H7 (cell line): ENCODE measurements at regions not wholly inside any gene's neighbourhood (a gene's known extent, or its start where the extent isn't known, plus 50 kb on each side); places are given as distances from the start of the nearest gene placed in this dataset.

Source experiments
- DNase-seq: peaks from one replicate; pipeline ENCODE4 v3.0.0; 2012
- H3K27me3 ChIP-seq: 2 replicates; pipeline ENCODE4 v1.6.0; 2011; ENCODE audit warnings: mild to moderate bottlenecking, low read length; ENCODE audit not compliant: control insufficient read depth, insufficient read depth
- H3K36me3 ChIP-seq: replicated peaks from 2 replicates; pipeline ENCODE4 v1.5.1; 2011; ENCODE audit warnings: low read length; ENCODE audit not compliant: control insufficient read depth, insufficient read depth
- H3K4me3 ChIP-seq: 2 replicates; pipeline ENCODE4 v1.5.1; 2011; ENCODE audit warnings: low read depth, mild to moderate bottlenecking, control low read depth, low read length, moderate library complexity; ENCODE audit not compliant: insufficient read depth

DNA sequence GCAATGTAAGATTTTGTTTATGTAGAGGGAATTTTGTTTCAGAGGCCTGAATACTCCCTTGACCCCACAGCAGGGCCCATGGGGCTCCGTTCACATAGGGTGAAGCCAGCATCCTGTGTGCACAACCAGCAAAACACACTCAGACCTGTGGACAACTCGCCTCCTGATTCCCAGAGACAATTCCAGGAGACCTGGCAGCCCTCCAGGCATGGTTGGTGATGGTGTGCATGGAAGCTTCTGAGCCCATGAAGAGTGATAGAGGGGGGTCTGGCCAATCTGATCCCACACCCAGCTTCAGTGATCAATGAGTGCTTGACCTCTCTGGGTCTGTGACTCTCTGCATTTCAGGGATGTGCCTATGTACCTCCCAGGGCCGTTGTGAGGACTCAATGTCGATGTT is 91.0 kb upstream of the RAB6C start:
- DNase-seq: no peak
- no peaks in the 10 kb centered on the region for H3K36me3 ChIP-seq
- H3K27me3 ChIP-seq: no peaks in the 10 kb centered on the region

DNA sequence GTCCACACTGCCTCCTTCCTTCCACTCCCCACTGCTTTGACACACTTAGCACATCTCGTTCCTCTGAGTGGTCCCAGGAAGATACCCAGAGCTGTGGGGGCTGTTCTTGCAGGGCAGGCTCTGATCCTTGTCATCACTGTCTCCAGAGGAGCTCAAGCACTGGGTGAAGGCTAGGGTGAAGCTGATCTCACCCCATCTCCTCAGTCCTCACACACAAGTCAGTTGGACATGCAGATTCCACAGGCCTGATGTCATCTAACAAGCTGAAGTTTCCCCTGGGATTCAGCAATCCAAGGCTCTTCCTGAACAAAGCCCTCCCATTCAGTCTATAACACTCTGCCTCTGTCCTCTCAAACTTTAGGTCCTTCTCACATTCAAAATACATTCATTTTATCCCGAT is 90.6 kb upstream of the RAB6C start:
- no peak overlapping the region for H3K4me3 ChIP-seq
- no peaks in the 10 kb centered on the region for H3K27me3 ChIP-seq
- DNase-seq: no peak
- no peaks in the 10 kb centered on the region for H3K36me3 ChIP-seq

More for the DNA sequence above, 91.0 kb upstream of the RAB6C start:
- H3K4me3 ChIP-seq: no peak overlapping the region

DNA sequence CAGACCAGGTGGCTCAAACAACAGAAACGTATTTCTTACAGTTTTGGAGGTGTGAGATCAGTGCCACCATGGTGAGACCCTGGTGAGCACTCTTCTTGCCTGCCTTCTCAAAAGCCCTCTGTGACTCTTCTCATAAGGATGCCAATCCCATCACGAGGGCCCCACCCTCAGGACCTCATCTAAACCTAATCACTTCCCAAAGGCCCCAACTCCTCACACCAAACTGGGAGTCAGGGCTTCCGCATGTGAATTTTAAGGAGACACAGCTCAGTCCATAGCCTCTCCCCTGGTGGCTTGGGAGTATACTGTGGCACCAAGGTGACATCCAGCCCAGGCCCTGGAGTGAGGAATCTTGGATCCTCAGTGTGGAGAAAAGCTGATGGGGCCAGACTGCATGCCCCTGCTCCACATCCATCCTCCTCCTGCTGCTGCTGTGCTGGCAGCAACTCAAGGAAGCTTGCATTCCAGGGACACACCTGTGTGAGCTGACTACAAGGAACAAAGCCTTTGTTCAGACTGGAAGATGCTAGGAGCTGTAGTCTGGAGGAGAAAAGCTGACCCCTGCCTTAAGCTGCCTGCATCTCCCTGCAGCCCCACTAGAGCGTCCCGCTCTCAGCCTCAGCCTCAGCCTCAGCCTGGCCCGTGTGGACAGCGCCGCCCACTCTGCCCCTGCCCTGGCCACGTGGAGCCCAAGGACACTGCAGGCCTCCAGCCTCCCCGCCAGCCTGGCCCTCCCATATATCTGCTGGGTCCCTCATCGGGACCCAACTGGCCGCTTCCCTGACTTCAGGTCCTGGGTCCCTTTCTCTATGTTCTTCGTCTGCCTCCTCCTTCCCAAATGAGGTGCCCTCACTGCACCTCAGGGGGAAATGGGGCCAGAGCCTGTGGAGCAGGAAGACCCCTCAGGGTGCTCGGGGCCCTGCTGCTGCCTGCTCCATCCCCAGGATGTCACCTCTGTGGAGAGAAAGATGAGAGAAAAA is 87.8 kb upstream of the RAB6C start:
- H3K27me3 ChIP-seq: no peaks in the 10 kb centered on the region
- H3K4me3 ChIP-seq: no peak overlapping the region
- DNase-seq: peak; percentile 70
- H3K36me3 ChIP-seq: no peaks in the 10 kb centered on the region

GRCh38 chr2:129892360-129892759 is 87.1 kb upstream of the RAB6C start:
- no peak for DNase-seq
- no peak overlapping the region for H3K4me3 ChIP-seq

GRCh38 chr2:129892773-129893172 is 86.7 kb upstream of the RAB6C start:
- DNase-seq: no peak
- Histone ChIP-seq H3K27me3 (no peaks in the 10 kb centered on the region), H3K4me3 (no peak overlapping the region), H3K36me3 (no peaks in the 10 kb centered on the region)

More at GRCh38 chr2:129892360-129892759, 87.1 kb upstream of the RAB6C start:
- no peaks in the 10 kb centered on the region for H3K27me3 ChIP-seq
- no peaks in the 10 kb centered on the region for H3K36me3 ChIP-seq

DNA sequence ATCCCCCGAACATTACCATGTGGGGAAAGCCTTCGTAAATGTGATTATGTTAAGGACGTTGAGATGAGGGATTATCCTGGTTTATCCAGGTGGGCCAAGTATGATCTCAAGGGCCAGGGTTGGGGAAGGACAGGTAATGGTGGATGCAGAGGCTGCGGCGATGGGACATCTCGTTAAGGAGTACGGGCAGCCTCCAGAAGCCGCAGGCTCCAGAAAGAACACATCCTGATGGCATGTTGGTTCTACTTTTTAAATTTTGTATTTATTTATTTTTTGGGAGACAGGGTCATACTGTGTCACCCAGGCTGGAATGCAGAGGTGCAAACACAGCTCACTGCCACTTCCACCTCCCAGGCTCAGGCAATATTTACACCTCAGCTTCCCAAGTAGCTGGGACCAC is 86.2 kb upstream of the RAB6C start:
- H3K27me3 ChIP-seq: no peaks in the 10 kb centered on the region
- no peak for DNase-seq
- H3K4me3 ChIP-seq: no peak overlapping the region
- no peaks in the 10 kb centered on the region for H3K36me3 ChIP-seq

DNA sequence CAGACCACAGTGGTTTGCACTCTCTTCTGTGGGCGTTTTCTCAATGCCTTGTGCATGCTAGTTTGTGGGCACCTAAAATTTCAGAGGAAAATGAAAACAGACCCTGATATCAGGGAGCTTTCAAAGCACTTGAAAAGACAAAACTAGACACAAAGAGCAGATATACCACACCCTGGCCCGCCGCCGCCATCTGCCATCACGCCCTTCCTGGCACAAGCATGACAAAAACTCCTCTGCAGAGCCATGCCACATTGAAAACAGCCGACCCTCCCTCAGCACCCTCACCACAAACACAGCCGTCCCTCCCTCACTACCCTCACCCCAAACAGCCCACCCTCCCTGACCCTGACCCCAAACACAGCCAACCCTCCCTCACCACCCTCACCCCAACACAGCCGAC is 84.8 kb upstream of the RAB6C start:
- H3K27me3 ChIP-seq: no peaks in the 10 kb centered on the region
- H3K4me3 ChIP-seq: no peak overlapping the region
- DNase-seq: no peak
- no peaks in the 10 kb centered on the region for H3K36me3 ChIP-seq

GRCh38 chr2:129895061-129895460 is 84.4 kb upstream of the RAB6C start:
- H3K27me3 ChIP-seq: no peaks in the 10 kb centered on the region
- no peak overlapping the region for H3K4me3 ChIP-seq
- no peaks in the 10 kb centered on the region for H3K36me3 ChIP-seq
- DNase-seq: no peak

GRCh38 chr2:129895526-129896082 is 83.9 kb upstream of the RAB6C start:
- Histone ChIP-seq H3K4me3 (no peak overlapping the region), H3K36me3 (no peaks in the 10 kb centered on the region), H3K27me3 (no peaks in the 10 kb centered on the region)
- no peak for DNase-seq

DNA sequence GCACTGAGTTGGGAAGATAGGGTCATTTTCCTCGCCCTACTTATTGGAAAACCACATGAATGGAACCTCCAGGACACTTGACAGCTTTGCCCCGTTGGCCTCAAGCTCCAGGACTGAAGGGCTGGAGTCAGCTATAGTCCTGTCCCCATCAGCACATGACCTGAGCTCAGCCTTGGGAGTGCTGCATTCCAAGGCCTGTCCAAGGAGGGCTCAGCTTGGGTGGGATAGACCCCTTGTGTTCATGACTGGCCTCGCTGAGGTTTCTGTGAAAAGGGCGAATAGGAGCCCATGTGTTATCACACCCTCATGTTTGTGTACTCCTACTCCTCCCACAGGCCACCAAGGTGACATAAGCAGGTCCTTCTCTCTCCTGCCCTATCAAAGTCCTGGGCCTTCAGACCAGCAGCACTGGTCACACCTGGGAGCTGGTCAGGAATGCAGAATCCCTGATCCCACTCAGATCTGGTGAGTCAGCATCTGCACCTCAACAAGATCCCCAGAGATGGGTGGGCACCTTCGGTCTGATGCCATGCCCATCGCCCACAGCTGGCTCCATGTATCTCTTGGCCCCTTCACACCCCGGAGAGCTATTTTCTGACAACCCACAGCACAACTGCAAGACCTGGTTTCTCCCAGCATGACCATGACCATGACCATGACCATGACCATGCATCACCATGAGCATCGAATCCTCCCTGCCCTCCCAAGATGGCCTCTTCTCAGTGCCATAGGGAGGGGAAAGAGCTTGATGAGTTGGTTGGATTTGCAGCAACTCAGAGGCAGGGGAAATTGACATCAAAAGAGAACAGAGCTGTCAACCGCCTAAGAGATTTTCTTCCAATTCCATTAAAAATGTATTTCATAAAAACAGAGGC is 83.0 kb upstream of the RAB6C start:
- Histone ChIP-seq H3K4me3 (no peak overlapping the region), H3K36me3 (no peaks in the 10 kb centered on the region), H3K27me3 (no peaks in the 10 kb centered on the region)
- no peak for DNase-seq

GRCh38 chr2:129901754-129902415 is 77.6 kb upstream of the RAB6C start:
- DNase-seq: peak; percentile 9
- no peaks in the 10 kb centered on the region for H3K36me3 ChIP-seq
- no peaks in the 10 kb centered on the region for H3K27me3 ChIP-seq
- H3K4me3 ChIP-seq: no peak overlapping the region

- Histone ChIP-seq H3K36me3 (no peaks in the 10 kb centered on the region), H3K4me3 (no peak overlapping the region), H3K27me3 (no peaks in the 10 kb centered on the region)
- DNase-seq: peak; percentile 8
Observed at GRCh38 chr2:129902731-129903585, 76.5 kb upstream of the RAB6C start.

DNA sequence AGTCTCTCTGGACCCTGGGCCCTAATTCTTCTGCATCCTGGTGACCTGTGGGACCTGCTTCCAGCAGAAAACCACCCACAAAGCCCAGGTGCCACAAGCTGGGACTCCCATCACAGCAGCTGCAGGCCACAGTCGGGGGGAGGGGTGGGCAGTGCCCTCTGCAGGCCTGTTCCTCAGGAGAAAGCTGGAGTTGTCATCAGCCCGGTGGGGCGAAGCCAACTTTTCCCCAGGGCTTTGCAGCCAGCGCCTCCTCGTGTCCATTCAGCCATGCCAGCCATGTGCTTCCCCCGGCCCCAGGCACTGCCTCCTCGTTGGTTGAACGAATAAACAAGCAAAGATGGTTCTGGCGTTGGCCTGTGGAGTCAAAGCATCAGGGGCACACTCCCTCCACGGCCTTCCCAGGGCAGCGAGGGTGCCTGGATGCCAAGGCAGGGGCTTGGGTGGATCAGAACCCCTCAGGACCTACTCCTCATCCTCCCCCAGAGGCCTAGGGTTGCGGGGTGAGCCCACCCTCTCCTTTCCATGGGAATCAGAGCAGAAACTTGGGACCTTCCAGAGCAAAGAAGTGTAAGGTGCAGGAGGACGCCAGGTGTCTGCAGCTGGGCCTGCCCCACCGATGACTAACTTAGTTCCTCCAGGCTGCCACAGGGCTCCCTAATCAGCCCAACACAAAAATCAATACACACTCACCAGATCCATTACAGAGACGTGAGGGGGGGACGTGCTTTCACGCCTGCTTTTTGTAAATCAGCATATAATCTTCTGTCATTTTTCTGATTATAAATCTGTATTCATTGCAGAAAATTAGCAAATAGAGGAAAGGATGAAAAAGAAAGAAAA is 75.7 kb upstream of the RAB6C start:
- no peak overlapping the region for H3K4me3 ChIP-seq
- no peaks in the 10 kb centered on the region for H3K36me3 ChIP-seq
- peak; percentile 85 for DNase-seq
- no peaks in the 10 kb centered on the region for H3K27me3 ChIP-seq
